ENCODE measurements at regions not wholly inside any gene's neighbourhood (a gene's known extent, or its start where the extent isn't known, plus 50 kb on each side); places are given as distances from the start of the nearest gene placed in this dataset.
A peak's percentile ranks its signal among the peaks of the same experiment; 100 is the strongest.
"Not testable (repeated sequence)": the region's sequence is repeated elsewhere in the genome, so short reads cannot be mapped to it uniquely, and the experiment has no call there.

DNA sequence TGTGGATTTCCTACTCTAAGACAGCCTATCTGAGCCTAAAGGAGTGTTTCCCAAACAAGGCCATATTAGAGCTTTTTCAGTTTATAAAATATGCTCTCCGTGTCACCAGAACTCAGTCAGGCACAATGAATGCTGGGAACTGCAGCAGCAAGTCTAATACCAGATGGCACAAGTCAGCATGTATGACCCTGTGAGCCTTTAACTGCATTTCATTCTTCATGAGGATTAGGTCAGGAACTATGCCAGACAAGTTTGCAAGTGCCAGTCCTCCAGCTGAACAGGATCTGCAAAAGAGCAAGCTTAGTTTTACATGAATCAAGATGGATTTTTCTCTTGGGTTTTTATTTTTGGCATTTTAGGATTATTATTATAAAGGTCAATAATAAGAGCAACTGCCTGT, 66.7 kb upstream of the SAMD5 start:
- WGBS, 10 experiments, result 0 to 100% (median 71%) methylated on average over 1 of the region's 1 CpG; no CpG with 5 or more reads in 1 of the 10 experiments
- Histone ChIP-seq H3K4me1 (replicated peaks in 1 of 2) (peaks cover 0 to 3% of the 10 kb centered on the region in 2 donors), H3K4me3 (no peak overlapping the region), H3K27ac (no peak overlapping the region)
- in situ Hi-C loops (cut with MboI; ENCODE audit: low pct_unique_long_range_greater_than_20kb in 2 of 9, low sequenced_read_pairs in 9 of 9, unreplicated experiment in 9 of 9), result no loop called here
- ATAC-seq (replicated peaks in 6 of 8), result no peak

DNA sequence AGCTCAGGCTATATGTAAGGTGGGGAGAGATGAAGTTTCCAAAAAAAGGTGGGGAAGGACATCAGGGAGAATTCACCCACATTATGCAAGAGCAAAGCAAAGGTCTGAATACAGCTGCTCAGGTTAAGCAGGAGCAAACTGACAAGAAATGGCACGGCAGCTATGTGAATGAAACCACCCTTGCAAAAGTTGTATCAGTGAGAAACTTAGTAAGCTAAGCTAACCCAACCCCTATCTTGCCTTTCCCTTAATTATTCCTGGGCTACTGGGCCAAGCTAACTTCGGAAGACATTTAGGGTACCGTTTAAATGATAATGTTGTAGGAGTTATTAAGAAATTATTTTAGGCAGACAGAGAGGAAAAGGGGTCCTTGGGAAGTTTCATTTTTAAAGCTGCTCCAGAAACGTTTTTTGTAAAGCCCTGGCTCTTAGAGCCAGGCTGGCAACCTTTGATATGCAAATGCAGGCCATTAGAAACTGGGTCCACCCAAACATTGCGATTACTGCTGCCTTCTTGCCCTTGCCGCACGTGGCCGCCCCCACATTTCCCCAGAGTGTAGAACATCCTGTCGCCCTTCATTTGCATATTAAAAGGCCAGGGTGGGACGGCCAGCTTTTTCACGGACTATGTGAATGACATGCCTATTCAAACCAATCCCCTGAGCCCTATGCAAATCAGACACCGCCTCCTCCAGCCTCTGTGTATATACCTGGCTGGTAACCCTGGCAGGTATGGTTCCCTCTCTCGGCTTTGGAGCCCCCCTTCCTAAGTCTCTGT, 60.5 kb upstream of the SAMD5 start:
- in situ Hi-C loops (cut with MboI; ENCODE audit: low pct_unique_long_range_greater_than_20kb in 2 of 9, low sequenced_read_pairs in 9 of 9, unreplicated experiment in 9 of 9), result no loop called here
- Histone ChIP-seq H3K27ac (no peak overlapping the region), H3K4me1 (replicated peaks in 1 of 2) (peaks cover 3 to 13% of the 10 kb centered on the region in 2 donors), H3K4me3 (no peak overlapping the region)
- WGBS, 10 experiments, result 2 to 14% (median 7%) methylated on average over 3 to 11 of the region's 13 CpGs; no CpG with 5 or more reads in 1 of the 10 experiments
- ATAC-seq (replicated peaks in 6 of 8), result peak; percentile 91 to 97 (median 96)

DNA sequence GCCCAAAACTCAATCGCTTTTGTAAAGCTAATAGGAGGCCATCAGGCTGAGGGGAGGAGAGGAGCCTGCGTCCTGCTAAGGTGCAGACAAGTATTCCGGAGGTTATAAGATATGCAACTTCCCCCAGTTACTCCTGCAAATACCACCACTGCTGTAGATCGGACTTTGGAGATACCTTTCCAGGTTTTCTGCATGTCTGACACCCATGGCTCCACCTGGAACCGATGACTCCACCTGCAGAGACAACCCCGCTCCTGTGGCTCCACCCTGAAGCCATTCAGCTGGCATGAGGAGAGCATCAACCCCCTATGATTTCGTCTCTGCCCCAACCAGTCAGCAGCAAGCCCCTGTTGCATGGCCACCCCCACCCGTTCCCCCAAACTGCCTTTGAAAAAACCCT, 59.7 kb upstream of the SAMD5 start:
- in situ Hi-C loops (cut with MboI; ENCODE audit: low pct_unique_long_range_greater_than_20kb in 2 of 9, low sequenced_read_pairs in 9 of 9, unreplicated experiment in 9 of 9), result no loop called here
- H3K4me3 ChIP-seq, result no peak overlapping the region
- no peak for ATAC-seq (replicated peaks in 6 of 8)
- 20 to 100% (median 68%) methylated on average over 1 to 4 of the region's 8 CpGs; no CpG with 5 or more reads in 2 of the 10 experiments for WGBS, 10 experiments
- H3K4me1 ChIP-seq (replicated peaks in 1 of 2), result peaks cover 3 to 13% of the 10 kb centered on the region in 2 donors
- H3K27ac ChIP-seq, result no peak overlapping the region

DNA sequence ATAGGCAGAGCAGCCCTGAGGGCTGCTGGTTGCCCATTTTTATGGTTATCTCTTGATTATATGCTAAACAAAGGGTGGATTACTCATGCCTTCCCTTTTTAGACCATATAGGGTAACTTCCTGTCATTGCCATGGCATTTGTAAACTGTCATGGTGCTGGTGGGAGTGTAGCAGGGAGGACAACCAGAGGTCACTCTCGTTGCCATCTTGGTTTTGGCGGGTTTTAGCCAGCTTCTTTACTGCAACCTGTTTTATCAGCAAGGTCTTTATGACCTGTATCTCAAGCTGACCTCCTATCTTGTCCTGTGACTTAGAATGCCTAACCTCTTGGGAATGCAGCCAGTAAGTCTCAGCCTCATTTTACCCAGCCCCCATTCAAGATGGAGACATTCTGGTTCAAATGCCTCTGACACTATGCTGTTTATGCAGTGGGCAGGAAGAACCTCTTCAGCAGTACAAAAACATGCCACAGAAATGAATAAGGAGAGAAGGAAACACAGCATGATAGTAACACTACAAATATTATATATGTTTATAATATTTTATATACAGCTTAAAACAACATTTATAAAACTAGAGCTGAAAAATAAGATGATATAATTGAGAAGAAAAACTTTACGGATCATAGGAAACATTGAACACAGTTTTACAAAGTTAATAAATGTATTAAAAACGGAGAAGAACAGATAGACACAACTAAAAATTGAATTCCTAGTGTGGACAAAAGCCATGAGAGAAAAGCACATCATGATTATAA, 58.9 kb upstream of the SAMD5 start:
- Histone ChIP-seq H3K4me1 (replicated peaks in 1 of 2) (peaks cover 3 to 13% of the 10 kb centered on the region in 2 donors), H3K27ac (no peak overlapping the region), H3K4me3 (no peak overlapping the region)
- WGBS, 10 experiments, result 48 to 97% (median 80%) methylated on average over 2 to 4 of the region's 4 CpGs; no CpG with 5 or more reads in 1 of the 10 experiments
- ATAC-seq (replicated peaks in 6 of 8), result no peak
- in situ Hi-C loops (cut with MboI; ENCODE audit: low pct_unique_long_range_greater_than_20kb in 2 of 9, low sequenced_read_pairs in 9 of 9, unreplicated experiment in 9 of 9), result no loop called here

DNA sequence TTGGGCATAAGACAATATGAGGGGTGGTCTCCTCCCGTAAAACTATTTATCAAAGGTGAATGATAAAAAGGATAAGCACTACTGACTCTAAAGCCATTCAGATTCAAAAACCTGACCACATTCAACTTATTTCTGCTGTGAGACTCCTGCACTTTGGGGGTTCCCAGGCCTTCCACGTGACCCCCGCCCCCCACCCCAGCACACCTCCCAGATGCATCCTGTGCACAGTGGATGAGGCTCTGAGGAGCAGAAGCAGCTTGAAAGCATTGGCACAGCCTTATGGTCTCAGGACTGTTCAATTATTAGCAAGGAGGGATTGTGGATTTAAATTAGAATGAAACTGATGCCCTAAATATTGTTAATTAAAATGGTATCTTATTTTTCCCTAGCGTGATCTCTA, 55.1 kb upstream of the SAMD5 start:
- peaks cover 3 to 9% of the 10 kb centered on the region in 2 donors for H3K4me1 ChIP-seq (replicated peaks in 1 of 2)
- in situ Hi-C loops (cut with MboI; ENCODE audit: low pct_unique_long_range_greater_than_20kb in 2 of 9, low sequenced_read_pairs in 9 of 9, unreplicated experiment in 9 of 9), result no loop called here
- WGBS, 10 experiments, result 20 to 80% (median 50%) methylated on average over 1 to 3 of the region's 4 CpGs; no CpG with 5 or more reads in 3 of the 10 experiments
- ATAC-seq (replicated peaks in 6 of 8), result no peak
- no peak overlapping the region for H3K4me3 ChIP-seq
- no peak overlapping the region for H3K27ac ChIP-seq

DNA sequence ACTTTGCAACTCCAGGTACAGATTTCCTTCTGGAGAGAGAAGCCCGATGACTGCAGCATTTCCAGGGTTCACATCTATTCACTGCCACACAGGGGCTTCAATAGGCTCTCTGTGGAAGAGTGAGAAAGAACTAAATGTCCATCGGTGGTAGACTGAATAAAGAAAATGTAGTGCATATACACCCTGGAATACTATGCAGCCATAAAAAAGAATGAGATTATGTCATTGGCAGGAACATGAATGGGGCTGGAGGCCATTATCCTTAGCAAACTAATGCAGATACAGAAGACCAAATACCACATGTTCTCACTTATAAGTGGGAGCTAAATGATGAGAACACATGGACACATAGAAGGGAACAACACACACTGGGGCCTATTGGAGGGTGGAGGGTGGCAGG, 53.6 kb upstream of the SAMD5 start:
- in situ Hi-C loops (cut with MboI; ENCODE audit: low pct_unique_long_range_greater_than_20kb in 2 of 9, low sequenced_read_pairs in 9 of 9, unreplicated experiment in 9 of 9); H3K4me1 ChIP-seq (replicated peaks in 1 of 2); ATAC-seq (replicated peaks in 6 of 8); H3K27ac ChIP-seq; H3K4me3 ChIP-seq: not testable (repeated sequence)
- WGBS, 10 experiments, result 6 to 100% (median 86%) methylated on average over 1 to 2 of the region's 2 CpGs; no CpG with 5 or more reads in 3 of the 10 experiments

Data from motor neuron (in vitro differentiated cells).